ENCODE measurements at regions not wholly inside any gene's neighbourhood (a gene's known extent, or its start where the extent isn't known, plus 50 kb on each side); places are given as distances from the start of the nearest gene placed in this dataset.
"Not testable (repeated sequence)": the region's sequence is repeated elsewhere in the genome, so short reads cannot be mapped to it uniquely, and the experiment has no call there.

DNA sequence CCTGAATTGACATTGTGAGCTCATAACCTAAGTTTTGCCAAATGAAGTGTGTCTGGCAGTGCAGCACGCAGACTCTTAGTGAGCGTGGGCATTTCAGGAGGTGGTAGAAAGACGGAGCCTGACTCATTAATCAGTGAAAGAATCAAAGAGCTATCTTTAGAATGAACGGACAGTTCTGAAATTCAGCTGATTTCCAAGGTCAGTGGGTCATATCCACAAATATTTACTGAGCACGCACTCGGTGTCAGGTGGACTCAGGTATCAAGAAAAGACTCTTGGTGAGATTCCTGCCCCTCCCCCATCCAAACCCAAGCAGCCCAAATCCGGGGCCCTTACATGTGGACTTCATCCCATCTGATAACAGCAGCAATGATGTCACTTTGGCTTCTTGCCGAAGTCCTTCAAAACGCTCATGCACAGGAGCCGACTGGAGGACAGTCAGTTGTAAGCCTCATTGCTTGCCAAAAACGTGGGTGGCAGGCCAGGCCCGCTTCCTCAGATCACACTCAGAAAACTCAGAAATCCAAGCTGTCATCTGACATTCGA lies 185.8 kb downstream of the HS3ST3A1 start:
- Histone ChIP-seq H3K4me3 (no peak overlapping the region), H3K9me3 (no peaks in the 10 kb centered on the region), H3K4me1 (peaks cover 0 to 10% (median 7%) of the 10 kb centered on the region in 3 donors), H3K27ac (no peak overlapping the region), H3K27me3 (peaks cover 0 to 20% (median 0%) of the 10 kb centered on the region in 4 donors), H3K36me3 (no peaks in the 10 kb centered on the region)
- WGBS, 2 donors: 17 to 48% methylated on average over 12 to 13 of the region's 13 CpGs
- no peak for DNase-seq
- TF ChIP-seq, protein P1, sequence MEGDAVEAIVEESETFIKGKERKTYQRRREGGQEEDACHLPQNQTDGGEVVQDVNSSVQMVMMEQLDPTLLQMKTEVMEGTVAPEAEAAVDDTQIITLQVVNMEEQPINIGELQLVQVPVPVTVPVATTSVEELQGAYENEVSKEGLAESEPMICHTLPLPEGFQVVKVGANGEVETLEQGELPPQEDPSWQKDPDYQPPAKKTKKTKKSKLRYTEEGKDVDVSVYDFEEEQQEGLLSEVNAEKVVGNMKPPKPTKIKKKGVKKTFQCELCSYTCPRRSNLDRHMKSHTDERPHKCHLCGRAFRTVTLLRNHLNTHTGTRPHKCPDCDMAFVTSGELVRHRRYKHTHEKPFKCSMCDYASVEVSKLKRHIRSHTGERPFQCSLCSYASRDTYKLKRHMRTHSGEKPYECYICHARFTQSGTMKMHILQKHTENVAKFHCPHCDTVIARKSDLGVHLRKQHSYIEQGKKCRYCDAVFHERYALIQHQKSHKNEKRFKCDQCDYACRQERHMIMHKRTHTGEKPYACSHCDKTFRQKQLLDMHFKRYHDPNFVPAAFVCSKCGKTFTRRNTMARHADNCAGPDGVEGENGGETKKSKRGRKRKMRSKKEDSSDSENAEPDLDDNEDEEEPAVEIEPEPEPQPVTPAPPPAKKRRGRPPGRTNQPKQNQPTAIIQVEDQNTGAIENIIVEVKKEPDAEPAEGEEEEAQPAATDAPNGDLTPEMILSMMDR (IDR thresholded peaks at IDR 0.05): no peak
- no peak for TF ChIP-seq POLR2A (IDR thresholded peaks at IDR 0.05)
- intact Hi-C loops (cut with DNase I): no loop called here

DNA sequence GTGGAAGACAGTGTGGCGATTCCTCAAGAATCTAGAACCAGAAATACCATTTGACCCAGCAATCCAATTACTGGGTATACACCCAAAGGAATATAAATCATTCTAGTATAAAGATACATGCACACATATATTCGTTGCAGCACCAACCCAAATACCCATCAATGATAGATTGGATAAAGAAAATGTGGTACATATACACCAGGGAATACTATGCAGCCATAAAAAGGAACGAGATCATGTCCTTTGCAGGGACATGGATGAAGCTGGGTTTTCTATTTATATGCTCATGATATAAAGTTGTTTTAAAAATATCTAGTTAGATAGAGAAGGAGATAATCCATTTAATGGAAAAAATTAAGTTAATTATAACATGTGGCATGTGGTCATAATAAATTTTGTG lies 186.5 kb downstream of the HS3ST3A1 start:
- H3K36me3 ChIP-seq; DNase-seq; H3K9me3 ChIP-seq; H3K27ac ChIP-seq; intact Hi-C loops (cut with DNase I); H3K4me3 ChIP-seq: not testable (repeated sequence)
- Histone ChIP-seq H3K4me1 (peaks cover 0 to 13% (median 3%) of the 10 kb centered on the region in 3 donors), H3K27me3 (peaks cover 0 to 20% (median 0%) of the 10 kb centered on the region in 4 donors)
- WGBS, 2 donors: 68 to 74% methylated on average over 3 of the region's 3 CpGs

DNA sequence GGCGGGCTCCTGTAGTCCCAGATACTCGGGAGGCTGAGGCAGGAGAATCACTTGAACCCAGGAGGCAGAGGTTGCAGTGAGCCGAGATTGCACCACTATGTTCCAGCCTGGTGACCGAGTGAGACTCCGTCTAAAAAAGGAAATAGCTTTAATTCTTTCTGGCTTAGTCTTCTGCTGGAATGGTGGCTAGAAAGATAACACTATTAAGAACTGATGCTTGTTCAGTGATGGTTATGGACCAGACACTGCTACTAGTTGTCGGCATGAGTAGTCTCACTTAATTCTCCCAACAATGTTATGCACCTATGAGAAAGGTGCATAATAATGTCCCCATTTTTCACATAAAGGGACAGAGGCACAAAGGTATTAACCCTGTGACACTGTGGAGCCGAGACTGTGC lies 188.7 kb downstream of the HS3ST3A1 start:
- Histone ChIP-seq H3K36me3 (no peaks in the 10 kb centered on the region), H3K27me3 (peaks cover 0 to 16% (median 0%) of the 10 kb centered on the region in 4 donors), H3K27ac (no peak overlapping the region), H3K4me1 (peaks cover 0 to 13% (median 3%) of the 10 kb centered on the region in 3 donors), H3K4me3 (no peak overlapping the region), H3K9me3 (no peaks in the 10 kb centered on the region)
- 81% methylated on average over 5 to 7 of the region's 7 CpGs for WGBS, 2 donors
- TF ChIP-seq, protein P1 (IDR thresholded peaks at IDR 0.05): no peak
- TF ChIP-seq POLR2A (IDR thresholded peaks at IDR 0.05): no peak
- intact Hi-C loops (cut with DNase I): no loop called here
- no peak for DNase-seq

DNA sequence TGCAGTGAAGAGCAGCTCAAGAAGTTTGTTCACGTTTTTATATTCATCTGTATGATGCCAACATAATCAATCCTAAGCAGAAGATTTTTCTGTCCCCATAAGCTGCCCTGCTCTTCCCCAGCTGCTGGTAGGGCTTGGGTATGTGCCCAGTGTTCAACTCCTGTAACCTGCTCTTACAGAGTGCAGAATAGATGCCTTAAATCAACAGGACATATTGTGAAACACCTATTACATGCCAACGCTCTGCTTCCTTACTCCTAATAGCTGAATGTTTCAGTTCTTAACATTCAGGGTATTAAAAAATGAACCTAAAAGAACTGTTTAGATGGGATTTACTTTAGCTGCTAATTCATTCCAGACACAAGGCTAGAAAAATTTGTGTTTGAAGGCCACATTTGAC lies 190.9 kb downstream of the HS3ST3A1 start:
- WGBS, 2 donors: 7 to 32% methylated on average over 2 of the region's 2 CpGs
- Histone ChIP-seq H3K9me3 (no peaks in the 10 kb centered on the region), H3K4me3 (no peak overlapping the region), H3K4me1 (peaks cover 0 to 9% (median 3%) of the 10 kb centered on the region in 3 donors), H3K36me3 (no peaks in the 10 kb centered on the region), H3K27ac (no peak overlapping the region), H3K27me3 (peaks cover 0 to 5% (median 0%) of the 10 kb centered on the region in 4 donors)
- intact Hi-C loops (cut with DNase I): no loop called here
- no peak for DNase-seq
- TF ChIP-seq, protein P1 (IDR thresholded peaks at IDR 0.05): no peak
- TF ChIP-seq POLR2A (IDR thresholded peaks at IDR 0.05): no peak

DNA sequence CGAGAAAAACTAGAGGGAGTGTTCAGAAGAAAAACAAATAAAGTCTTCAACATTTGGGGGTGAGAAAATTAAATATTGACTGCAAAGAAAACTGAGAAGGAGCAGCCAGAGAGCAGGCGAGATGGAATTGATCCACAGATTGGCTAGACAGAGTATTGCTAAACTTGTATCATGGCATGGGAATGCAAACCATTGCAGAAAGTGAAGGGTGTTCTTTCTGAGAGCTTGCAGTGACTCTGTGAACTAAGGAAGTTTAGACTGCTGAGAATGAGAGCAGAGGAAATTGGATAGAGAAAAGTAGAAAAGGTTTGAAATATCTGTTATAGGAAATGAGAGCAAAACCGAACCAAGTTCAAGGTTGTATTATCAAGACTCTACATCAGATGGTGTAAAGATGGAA lies 191.5 kb downstream of the HS3ST3A1 start:
- WGBS, 2 donors: 71 to 76% methylated on average over 3 of the region's 3 CpGs
- no peak overlapping the region for H3K4me3 ChIP-seq
- H3K4me1 ChIP-seq: peaks cover 0 to 7% (median 3%) of the 10 kb centered on the region in 3 donors
- H3K27ac ChIP-seq: no peak overlapping the region
- no peaks in the 10 kb centered on the region for H3K36me3 ChIP-seq
- intact Hi-C loops (cut with DNase I): no loop called here
- DNase-seq: no peak
- TF ChIP-seq POLR2A (IDR thresholded peaks at IDR 0.05): no peak
- TF ChIP-seq, protein P1 (IDR thresholded peaks at IDR 0.05): no peak
- H3K9me3 ChIP-seq: no peaks in the 10 kb centered on the region
- H3K27me3 ChIP-seq: no peaks in the 10 kb centered on the region

DNA sequence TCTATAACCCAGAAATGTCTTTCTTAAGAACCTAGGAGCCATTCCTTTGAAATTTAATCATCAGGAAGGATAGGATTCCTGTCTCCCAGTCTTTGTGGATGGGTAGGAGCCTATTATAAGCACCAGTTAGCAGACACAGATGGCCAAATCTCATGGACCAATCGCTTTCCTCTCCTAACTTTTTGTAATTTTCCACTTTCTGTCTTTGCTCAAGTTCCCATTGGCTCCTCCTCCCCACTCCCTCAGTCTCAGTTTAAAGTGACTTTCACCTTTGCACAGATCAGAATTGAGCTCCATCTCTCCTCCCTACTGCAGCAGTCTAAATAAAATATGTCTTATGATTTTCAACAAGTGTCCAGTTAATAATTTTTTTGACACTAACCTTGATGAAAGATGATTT lies 192.3 kb downstream of the HS3ST3A1 start:
- WGBS, 2 donors: 83 to 93% methylated on average over 1 of the region's 1 CpG
- no peaks in the 10 kb centered on the region for H3K9me3 ChIP-seq

More for the DNA sequence above, 192.3 kb downstream of the HS3ST3A1 start:
- Histone ChIP-seq H3K27ac (no peak overlapping the region), H3K4me3 (no peak overlapping the region), H3K27me3 (no peaks in the 10 kb centered on the region), H3K36me3 (no peaks in the 10 kb centered on the region), H3K4me1 (peaks cover 0 to 7% (median 3%) of the 10 kb centered on the region in 3 donors)
- TF ChIP-seq, protein P1 (IDR thresholded peaks at IDR 0.05): no peak
- intact Hi-C loops (cut with DNase I): no loop called here
- DNase-seq: no peak

Measured in esophagus squamous epithelium (tissue), 5 donors.